Calu3 (cell line): ENCODE measurements at regions not wholly inside any gene's neighbourhood (a gene's known extent, or its start where the extent isn't known, plus 50 kb on each side); places are given as distances from the start of the nearest gene placed in this dataset.

Experiments used
- BruUV-seq: library from RNA; stranded (reverse); fragments of 400-500 nt; replicated peaks from 2 replicates; lab custom pipeline; 2021; lab: Mats Ljungman, UMichigan
- CTCF ChIA-PET: fragments of 300-600 bp; sonication (Branson Sonifier 250); formaldehyde crosslinking; loops from one replicate; lab custom pipeline; 2022; ENCODE audit warnings: antibody characterized with exemption; lab: Charles Lee
- DNase-seq: peaks from one replicate; pipeline ENCODE4 v3.0.0; 2022
- H3K27ac Mint-ChIP-seq: one replicate; pipeline ENCODE4 v1.8.0; 2022; ENCODE audit warnings: mixed read lengths; ENCODE audit not compliant: unreplicated experiment
- H3K27me3 Mint-ChIP-seq: one replicate; pipeline ENCODE4 v1.8.0; 2022; ENCODE audit warnings: mixed read lengths; ENCODE audit not compliant: unreplicated experiment
- H3K36me3 Mint-ChIP-seq: one replicate; pipeline ENCODE4 v1.8.0; 2022; ENCODE audit warnings: mild to moderate bottlenecking, moderate library complexity, mixed read lengths; ENCODE audit not compliant: insufficient read depth, unreplicated experiment
- H3K4me1 Mint-ChIP-seq: one replicate; pipeline ENCODE4 v1.8.0; 2022; ENCODE audit warnings: mild to moderate bottlenecking, low read depth, mixed read lengths; ENCODE audit not compliant: unreplicated experiment
- H3K4me3 Mint-ChIP-seq: one replicate; pipeline ENCODE4 v1.8.0; 2022; ENCODE audit warnings: mild to moderate bottlenecking, low read depth, moderate library complexity, mixed read lengths; ENCODE audit not compliant: unreplicated experiment
- H3K9me3 Mint-ChIP-seq: one replicate; pipeline ENCODE4 v1.8.0; 2022; ENCODE audit warnings: low read depth, mixed read lengths; ENCODE audit not compliant: unreplicated experiment
- intact Hi-C: fragments of 100-400 bp; cut with micrococcal nuclease; formaldehyde crosslinking; loops from one replicate; pipeline ENCODE4 v1.10.0; 2022; ENCODE audit not compliant: unreplicated experiment
- TF ChIP-seq, protein P1 (sequence below): fragments of 200-600 bp; IDR thresholded peaks from one replicate; pipeline ENCODE4 v1.8.0; 2022; ENCODE audit warnings: antibody characterized with exemption; ENCODE audit not compliant: unreplicated experiment

- no TSS peak for BruUV-seq
- Mint-ChIP-seq H3K9me3 (peaks cover 22% of the 10 kb centered on the region), H3K27me3 (no peaks in the 10 kb centered on the region), H3K36me3 (no peaks in the 10 kb centered on the region), H3K27ac (no peak overlapping the region), H3K4me1 (no peaks in the 10 kb centered on the region), H3K4me3 (no peak overlapping the region)
- no peak for DNase-seq
- CTCF ChIA-PET = interaction anchor here (0.5 kb wide), 1 partner anchor 829 kb away, joined by 4 read pairs; no protein-coding TSS in a partner anchor
- TF ChIP-seq, protein P1, sequence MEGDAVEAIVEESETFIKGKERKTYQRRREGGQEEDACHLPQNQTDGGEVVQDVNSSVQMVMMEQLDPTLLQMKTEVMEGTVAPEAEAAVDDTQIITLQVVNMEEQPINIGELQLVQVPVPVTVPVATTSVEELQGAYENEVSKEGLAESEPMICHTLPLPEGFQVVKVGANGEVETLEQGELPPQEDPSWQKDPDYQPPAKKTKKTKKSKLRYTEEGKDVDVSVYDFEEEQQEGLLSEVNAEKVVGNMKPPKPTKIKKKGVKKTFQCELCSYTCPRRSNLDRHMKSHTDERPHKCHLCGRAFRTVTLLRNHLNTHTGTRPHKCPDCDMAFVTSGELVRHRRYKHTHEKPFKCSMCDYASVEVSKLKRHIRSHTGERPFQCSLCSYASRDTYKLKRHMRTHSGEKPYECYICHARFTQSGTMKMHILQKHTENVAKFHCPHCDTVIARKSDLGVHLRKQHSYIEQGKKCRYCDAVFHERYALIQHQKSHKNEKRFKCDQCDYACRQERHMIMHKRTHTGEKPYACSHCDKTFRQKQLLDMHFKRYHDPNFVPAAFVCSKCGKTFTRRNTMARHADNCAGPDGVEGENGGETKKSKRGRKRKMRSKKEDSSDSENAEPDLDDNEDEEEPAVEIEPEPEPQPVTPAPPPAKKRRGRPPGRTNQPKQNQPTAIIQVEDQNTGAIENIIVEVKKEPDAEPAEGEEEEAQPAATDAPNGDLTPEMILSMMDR = no peak
- intact Hi-C loops = no loop called here
Observed at GRCh38 chr2:77818186-77818585, 296.0 kb upstream of the LRRTM4 start.

- BruUV-seq = no TSS peak
- peaks cover 28% of the 10 kb centered on the region for H3K9me3 Mint-ChIP-seq
- H3K4me3 Mint-ChIP-seq = no peak overlapping the region
- CTCF ChIA-PET = no interaction called here
- intact Hi-C loops = no loop called here
- H3K27me3 Mint-ChIP-seq = no peaks in the 10 kb centered on the region
- no peaks in the 10 kb centered on the region for H3K4me1 Mint-ChIP-seq
- no peak overlapping the region for H3K27ac Mint-ChIP-seq
- DNase-seq = no peak
- TF ChIP-seq, protein P1 = no peak
- no peaks in the 10 kb centered on the region for H3K36me3 Mint-ChIP-seq
Observed at GRCh38 chr2:77823028-77823427, 300.9 kb upstream of the LRRTM4 start.

- H3K27me3 Mint-ChIP-seq = no peaks in the 10 kb centered on the region
- no peak overlapping the region for H3K4me3 Mint-ChIP-seq
- peaks cover 35% of the 10 kb centered on the region for H3K9me3 Mint-ChIP-seq
- no peak for DNase-seq
- no peaks in the 10 kb centered on the region for H3K36me3 Mint-ChIP-seq
- CTCF ChIA-PET = no interaction called here
- TF ChIP-seq, protein P1 = no peak
- intact Hi-C loops = no loop called here
- H3K4me1 Mint-ChIP-seq = no peaks in the 10 kb centered on the region
- BruUV-seq = no TSS peak
- H3K27ac Mint-ChIP-seq = no peak overlapping the region
Observed at GRCh38 chr2:77831060-77831459, 308.9 kb upstream of the LRRTM4 start.

DNA sequence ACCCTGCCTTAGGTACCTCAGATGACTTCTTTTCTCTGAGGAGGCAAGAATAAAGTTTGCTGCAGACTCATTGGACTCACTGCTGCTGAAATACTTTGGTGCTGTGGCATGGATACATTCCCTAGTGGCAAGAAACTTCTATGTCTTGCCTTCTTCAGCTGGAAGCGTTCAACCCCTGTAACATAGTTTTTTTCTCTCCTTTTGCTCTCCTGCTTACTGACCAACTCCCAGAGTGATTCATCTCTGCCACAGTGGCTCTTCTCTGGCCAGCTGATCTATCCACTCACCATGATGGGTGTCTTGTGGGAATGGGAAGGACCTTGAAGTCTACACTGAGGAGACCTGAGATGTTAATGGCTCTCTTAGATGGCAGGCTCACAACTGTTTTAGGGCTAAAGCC lies 309.3 kb upstream of the LRRTM4 start:
- Mint-ChIP-seq H3K9me3 (peaks cover 35% of the 10 kb centered on the region), H3K36me3 (no peaks in the 10 kb centered on the region), H3K4me3 (no peak overlapping the region), H3K27ac (no peak overlapping the region), H3K27me3 (no peaks in the 10 kb centered on the region), H3K4me1 (no peaks in the 10 kb centered on the region)
- no peak for DNase-seq
- BruUV-seq = no TSS peak
- TF ChIP-seq, protein P1 = no peak
- CTCF ChIA-PET = no interaction called here
- intact Hi-C loops = no loop called here

DNA sequence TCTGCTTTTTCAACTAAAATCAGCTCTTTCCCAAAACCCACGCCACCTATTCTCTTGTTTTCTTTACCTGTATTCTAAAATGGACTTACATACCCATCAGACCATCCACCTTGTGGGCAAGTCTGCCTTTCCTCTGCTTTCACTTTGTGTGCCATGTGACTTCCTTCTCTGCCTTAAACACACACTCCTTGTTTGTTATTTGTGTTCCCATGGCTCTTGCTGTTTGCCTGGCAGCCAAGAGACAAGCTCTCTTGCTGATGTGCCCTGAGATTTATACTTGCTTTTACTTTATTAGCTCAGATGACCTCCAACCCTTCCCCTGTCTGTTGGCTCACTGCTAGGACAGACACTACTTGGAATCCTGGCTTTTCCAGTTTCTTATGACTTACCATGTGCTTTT lies 309.7 kb upstream of the LRRTM4 start:
- peaks cover 32% of the 10 kb centered on the region for H3K9me3 Mint-ChIP-seq
- no peak overlapping the region for H3K27ac Mint-ChIP-seq

More for the DNA sequence above, 309.7 kb upstream of the LRRTM4 start:
- no peak overlapping the region for H3K4me3 Mint-ChIP-seq
- CTCF ChIA-PET = no interaction called here
- no peak for DNase-seq
- TF ChIP-seq, protein P1 = no peak
- intact Hi-C loops = no loop called here
- H3K27me3 Mint-ChIP-seq = no peaks in the 10 kb centered on the region
- no peaks in the 10 kb centered on the region for H3K4me1 Mint-ChIP-seq
- no TSS peak for BruUV-seq
- H3K36me3 Mint-ChIP-seq = no peaks in the 10 kb centered on the region
